ENCODE measurements at regions not wholly inside any gene's neighbourhood (a gene's known extent, or its start where the extent isn't known, plus 50 kb on each side); places are given as distances from the start of the nearest gene placed in this dataset.

DNA sequence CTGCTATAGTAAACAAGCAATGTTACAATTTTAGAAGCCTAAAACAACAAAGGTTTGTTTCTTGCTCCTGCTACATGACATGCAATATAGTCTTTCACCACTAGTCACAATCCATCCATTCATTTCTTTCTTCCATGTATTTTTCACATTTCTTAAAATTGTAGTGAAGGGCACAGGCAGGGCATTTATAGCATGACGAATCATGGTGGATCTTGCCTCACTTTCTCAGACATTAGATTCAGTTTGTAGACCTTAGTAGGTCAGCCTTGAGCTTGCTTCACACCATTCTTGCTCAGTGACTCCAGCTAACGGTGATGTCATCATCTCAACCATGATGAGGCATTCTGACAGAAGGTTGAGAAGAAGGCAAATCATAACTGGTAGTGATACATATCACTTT lies 546.8 kb downstream of the TBL1XR1 start:
- no peak for DNase-seq (ENCODE audit: insufficient read length, low spot score)
- TF ChIP-seq POLR2A (IDR thresholded peaks at IDR 0.05; ENCODE audit: low read depth, low read length) (no peak), TAF1 (IDR thresholded peaks at IDR 0.05; ENCODE audit: low read depth, low read length) (no peak), SPI1 (IDR thresholded peaks at IDR 0.05; ENCODE audit: low read depth, low read length) (no peak), PAX5 (IDR thresholded peaks at IDR 0.05; ENCODE audit: insufficient read depth, low read length, severe bottlenecking) (no peak), POLR2AphosphoS5 (IDR thresholded peaks at IDR 0.05; ENCODE audit: low read depth, low read length) (no peak), POU2F2 (IDR thresholded peaks at IDR 0.05; ENCODE audit: low read depth, low read length) (no peak)
- FAIRE-seq: peak; percentile 23

GRCh38 chr3:176647987-176648386 lies 549.3 kb downstream of the TBL1XR1 start:
- no peak for FAIRE-seq
- TF ChIP-seq POU2F2 (IDR thresholded peaks at IDR 0.05; ENCODE audit: low read depth, low read length): no peak
- TF ChIP-seq TAF1 (IDR thresholded peaks at IDR 0.05; ENCODE audit: low read depth, low read length): no peak
- no peak for TF ChIP-seq SPI1 (IDR thresholded peaks at IDR 0.05; ENCODE audit: low read depth, low read length)
- no peak for TF ChIP-seq POLR2A (IDR thresholded peaks at IDR 0.05; ENCODE audit: low read depth, low read length)
- no peak for TF ChIP-seq POLR2AphosphoS5 (IDR thresholded peaks at IDR 0.05; ENCODE audit: low read depth, low read length)
- no peak for TF ChIP-seq PAX5 (IDR thresholded peaks at IDR 0.05; ENCODE audit: insufficient read depth, low read length, severe bottlenecking)
- no peak for DNase-seq (ENCODE audit: insufficient read length, low spot score)

DNA sequence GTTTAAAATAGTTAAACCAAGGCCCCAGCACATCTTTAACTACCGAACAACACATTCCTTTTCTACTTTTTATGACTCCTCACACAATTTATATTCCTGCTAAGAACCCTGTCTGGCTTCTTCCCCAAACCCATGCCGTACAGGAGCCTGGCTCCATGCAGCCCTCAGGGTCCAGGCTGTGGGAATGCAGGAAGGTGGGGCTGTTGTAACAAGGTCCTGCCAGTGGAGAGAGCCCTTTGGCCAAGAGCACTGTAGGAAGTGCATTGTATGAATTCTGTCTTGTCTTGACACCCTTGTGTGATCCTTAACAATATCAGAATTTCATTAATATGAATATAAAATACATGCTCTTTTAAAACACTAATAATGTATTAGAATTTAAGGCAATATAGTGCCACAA lies 563.8 kb downstream of the TBL1XR1 start:
- DNase-seq (ENCODE audit: insufficient read length, low spot score): no peak
- TF ChIP-seq POU2F2 (IDR thresholded peaks at IDR 0.05; ENCODE audit: low read depth, low read length): no peak
- TF ChIP-seq POLR2AphosphoS5 (IDR thresholded peaks at IDR 0.05; ENCODE audit: low read depth, low read length): no peak
- TF ChIP-seq TAF1 (IDR thresholded peaks at IDR 0.05; ENCODE audit: low read depth, low read length): no peak
- no peak for FAIRE-seq

DNA sequence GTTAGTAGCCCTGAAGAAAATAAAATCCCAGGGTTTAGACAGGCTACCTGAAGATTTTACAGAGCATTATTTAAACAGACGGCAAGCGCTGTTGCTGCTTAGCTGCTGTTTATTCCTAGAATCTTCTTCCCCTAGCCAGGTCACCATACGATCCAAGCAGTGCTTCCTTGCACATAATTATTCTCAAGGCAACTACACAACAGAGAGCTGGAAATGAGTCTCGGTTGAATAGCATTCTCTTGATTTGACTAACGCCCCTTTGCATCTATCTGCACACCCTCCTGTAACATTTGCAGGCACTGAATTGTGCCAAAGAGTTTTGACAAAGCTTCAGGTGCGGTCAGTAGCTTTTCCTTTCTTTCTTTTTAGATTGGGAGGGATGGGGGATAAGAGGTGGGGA lies 564.4 kb downstream of the TBL1XR1 start:
- DNase-seq (ENCODE audit: insufficient read length, low spot score) (no peak), FAIRE-seq (no peak)
- TF ChIP-seq TAF1 (IDR thresholded peaks at IDR 0.05; ENCODE audit: low read depth, low read length) (no peak), PAX5 (IDR thresholded peaks at IDR 0.05; ENCODE audit: insufficient read depth, low read length, severe bottlenecking) (no peak), SPI1 (IDR thresholded peaks at IDR 0.05; ENCODE audit: low read depth, low read length) (no peak), POLR2A (IDR thresholded peaks at IDR 0.05; ENCODE audit: low read depth, low read length) (no peak), POLR2AphosphoS5 (IDR thresholded peaks at IDR 0.05; ENCODE audit: low read depth, low read length) (no peak), POU2F2 (IDR thresholded peaks at IDR 0.05; ENCODE audit: low read depth, low read length) (no peak)

GRCh38 chr3:176631165-176631564 lies 566.1 kb downstream of the TBL1XR1 start:
- FAIRE-seq (no peak), DNase-seq (ENCODE audit: insufficient read length, low spot score) (no peak)
- TF ChIP-seq PAX5 (IDR thresholded peaks at IDR 0.05; ENCODE audit: insufficient read depth, low read length, severe bottlenecking) (no peak), TAF1 (IDR thresholded peaks at IDR 0.05; ENCODE audit: low read depth, low read length) (no peak), POLR2A (IDR thresholded peaks at IDR 0.05; ENCODE audit: low read depth, low read length) (no peak), POLR2AphosphoS5 (IDR thresholded peaks at IDR 0.05; ENCODE audit: low read depth, low read length) (no peak), POU2F2 (IDR thresholded peaks at IDR 0.05; ENCODE audit: low read depth, low read length) (no peak), SPI1 (IDR thresholded peaks at IDR 0.05; ENCODE audit: low read depth, low read length) (no peak)

DNA sequence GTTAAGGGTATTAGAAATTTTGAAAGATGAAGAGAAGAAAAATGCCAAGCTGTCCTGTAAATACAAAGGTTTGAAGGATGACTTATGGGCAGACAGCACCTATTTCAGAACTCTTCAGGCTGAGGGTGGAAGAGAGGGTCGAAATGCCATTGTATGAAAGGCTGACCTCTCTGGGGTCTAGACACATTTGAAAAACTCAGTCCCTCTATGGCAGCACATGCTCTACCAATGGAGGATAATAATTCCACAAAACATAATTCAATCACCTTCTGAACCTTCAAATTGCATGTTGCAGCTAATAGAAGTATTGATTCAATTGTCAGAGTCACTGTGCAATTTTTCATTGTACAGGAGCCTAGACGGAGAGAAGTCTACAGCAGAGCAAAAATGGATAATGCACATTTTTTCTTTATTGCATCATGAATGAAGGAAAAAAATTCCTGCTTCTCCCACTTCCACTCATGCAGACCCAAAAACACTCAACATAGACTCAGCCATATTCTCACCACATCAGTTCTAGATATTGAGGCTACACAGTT lies 569.1 kb downstream of the TBL1XR1 start:
- no peak for DNase-seq (ENCODE audit: insufficient read length, low spot score)
- FAIRE-seq: no peak
- TF ChIP-seq POLR2A (IDR thresholded peaks at IDR 0.05; ENCODE audit: low read depth, low read length) (no peak), POU2F2 (IDR thresholded peaks at IDR 0.05; ENCODE audit: low read depth, low read length) (no peak), POLR2AphosphoS5 (IDR thresholded peaks at IDR 0.05; ENCODE audit: low read depth, low read length) (no peak), SPI1 (IDR thresholded peaks at IDR 0.05; ENCODE audit: low read depth, low read length) (no peak), PAX5 (IDR thresholded peaks at IDR 0.05; ENCODE audit: insufficient read depth, low read length, severe bottlenecking) (no peak), TAF1 (IDR thresholded peaks at IDR 0.05; ENCODE audit: low read depth, low read length) (no peak)

DNA sequence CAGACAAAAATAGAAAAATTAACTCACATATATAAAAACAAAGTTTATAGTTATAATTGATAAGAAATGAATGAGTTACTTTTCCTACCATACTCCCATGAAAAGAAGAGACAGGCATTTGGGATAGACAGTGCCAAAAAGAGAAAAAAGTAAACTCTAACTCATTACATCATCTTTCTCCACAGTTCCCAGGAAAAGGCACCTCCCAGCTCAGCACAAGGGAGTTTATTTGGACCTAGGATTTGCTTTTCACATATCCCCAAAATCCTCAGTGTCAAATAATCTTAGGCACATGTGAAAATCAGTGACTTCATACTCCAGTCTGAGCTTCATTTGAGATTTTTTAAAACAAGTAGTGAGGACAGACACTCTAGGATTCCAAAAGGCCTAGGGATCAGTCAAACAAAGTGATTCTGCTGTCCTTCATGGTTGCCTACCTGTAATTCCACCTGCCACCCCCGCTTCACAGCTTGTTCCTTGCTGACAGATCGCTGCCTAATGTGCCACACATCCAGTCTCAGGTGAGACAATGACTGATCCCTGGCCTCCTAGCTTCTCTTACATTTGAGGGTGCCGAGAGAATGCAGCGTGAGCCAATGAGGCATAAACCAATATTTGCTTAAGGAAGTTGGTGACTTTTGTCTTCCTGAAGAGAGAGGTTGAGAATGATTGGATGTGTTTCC lies 573.7 kb downstream of the TBL1XR1 start:
- DNase-seq (ENCODE audit: insufficient read length, low spot score) (no peak), FAIRE-seq (no peak)
- TF ChIP-seq PAX5 (IDR thresholded peaks at IDR 0.05; ENCODE audit: insufficient read depth, low read length, severe bottlenecking) (no peak), TAF1 (IDR thresholded peaks at IDR 0.05; ENCODE audit: low read depth, low read length) (no peak), POLR2A (IDR thresholded peaks at IDR 0.05; ENCODE audit: low read depth, low read length) (no peak), SPI1 (IDR thresholded peaks at IDR 0.05; ENCODE audit: low read depth, low read length) (no peak), POU2F2 (IDR thresholded peaks at IDR 0.05; ENCODE audit: low read depth, low read length) (no peak), POLR2AphosphoS5 (IDR thresholded peaks at IDR 0.05; ENCODE audit: low read depth, low read length) (no peak)

GRCh38 chr3:176619833-176620232 lies 577.4 kb downstream of the TBL1XR1 start:
- no peak for FAIRE-seq
- TF ChIP-seq POU2F2 (IDR thresholded peaks at IDR 0.05; ENCODE audit: low read depth, low read length) (no peak), POLR2A (IDR thresholded peaks at IDR 0.05; ENCODE audit: low read depth, low read length) (no peak), TAF1 (IDR thresholded peaks at IDR 0.05; ENCODE audit: low read depth, low read length) (no peak), SPI1 (IDR thresholded peaks at IDR 0.05; ENCODE audit: low read depth, low read length) (no peak), PAX5 (IDR thresholded peaks at IDR 0.05; ENCODE audit: insufficient read depth, low read length, severe bottlenecking) (no peak), POLR2AphosphoS5 (IDR thresholded peaks at IDR 0.05; ENCODE audit: low read depth, low read length) (no peak)
- no peak for DNase-seq (ENCODE audit: insufficient read length, low spot score)

GRCh38 chr3:176615826-176616225 lies 581.5 kb downstream of the TBL1XR1 start:
- no peak for TF ChIP-seq POLR2AphosphoS5 (IDR thresholded peaks at IDR 0.05; ENCODE audit: low read depth, low read length)
- no peak for TF ChIP-seq TAF1 (IDR thresholded peaks at IDR 0.05; ENCODE audit: low read depth, low read length)
- TF ChIP-seq SPI1 (IDR thresholded peaks at IDR 0.05; ENCODE audit: low read depth, low read length): no peak
- TF ChIP-seq POLR2A (IDR thresholded peaks at IDR 0.05; ENCODE audit: low read depth, low read length): no peak
- TF ChIP-seq POU2F2 (IDR thresholded peaks at IDR 0.05; ENCODE audit: low read depth, low read length): no peak
- no peak for TF ChIP-seq PAX5 (IDR thresholded peaks at IDR 0.05; ENCODE audit: insufficient read depth, low read length, severe bottlenecking)
- no peak for FAIRE-seq
- no peak for DNase-seq (ENCODE audit: insufficient read length, low spot score)

Data from GM12891 (cell line).